Ovary (tissue), 7 donors: ENCODE measurements at regions not wholly inside any gene's neighbourhood (a gene's known extent, or its start where the extent isn't known, plus 50 kb on each side); places are given as distances from the start of the nearest gene placed in this dataset.

Experiments
- DNase-seq, 5 donors: peaks; one replicate each; pipeline ENCODE4 v3.0.0-alpha.2; 2019 to 2020
- H3K27ac ChIP-seq, 2 donors: fragments of 200-600 bp; one replicate each; pipeline versions ENCODE4 v1.5.1 to v1.8.0; 2019 to 2022
- H3K27me3 ChIP-seq: fragments of 200-600 bp; one replicate; pipeline ENCODE4 v1.8.0; 2022
- H3K36me3 ChIP-seq: fragments of 200-600 bp; sonication (generic); one replicate; pipeline ENCODE4 v1.5.1; 2019
- H3K4me1 ChIP-seq: one replicate; pipeline ENCODE4 v1.8.1; 2013; ENCODE audit warnings: mild to moderate bottlenecking, moderate library complexity; ENCODE audit not compliant: insufficient read depth
- H3K4me3 ChIP-seq: fragments of 200-600 bp; sonication (generic); one replicate; pipeline ENCODE4 v1.5.1; 2017
- H3K9me3 ChIP-seq, 2 donors: fragments of 200-600 bp in 1 of 2; sonication (generic) in 1 of 2; one replicate each; pipeline versions ENCODE4 v1.5.1 to v1.8.1; 2013 to 2019; ENCODE audit warnings: mild to moderate bottlenecking in 1 of 2, moderate library complexity in 1 of 2
- CTCF ChIP-seq, 3 donors: fragments of 450-650 bp in 2 of 3; fragments of 200-600 bp in 1 of 3; IDR thresholded peaks; one replicate each; pipeline versions ENCODE4 v1.5.1 to v1.8.0; 2016 to 2022; ENCODE audit warnings: antibody characterized with exemption in 3 of 3, mild to moderate bottlenecking in 1 of 3
- EP300 ChIP-seq: sonication (generic); formaldehyde crosslinking; IDR thresholded peaks from one replicate; pipeline ENCODE4 v1.6.1; 2017; ENCODE audit warnings: antibody characterized with exemption
- POLR2A ChIP-seq: fragments of 450-650 bp; IDR thresholded peaks from one replicate; pipeline ENCODE4 v1.6.1; 2017; ENCODE audit warnings: antibody characterized with exemption, mild to moderate bottlenecking, moderate library complexity
- WGBS, 3 donors: extraction: QIAGEN DNeasy Blood & Tissue Kit in 1 of 3; methylation state at CpG; one replicate each; pipeline versions ENCODE4 v1.1.5 to v1.1.7; 2013 to 2017; 5-methylcytosine and 5-hydroxymethylcytosine counted together
- intact Hi-C, 4 donors: fragments of 100-400 bp; cut with DNase I; formaldehyde crosslinking; loops; one replicate each; pipeline versions ENCODE4 v1.11.0 to v1.15.1; 2022 to 2023
- donor health status: DM: no; HTN: no; CAD: no; lungs with moderate emphysema.
- donor health status: DM: no; HTN: no; CAD: no.
- donor health status: Bipolar disorder and iron deficiency.
- donor health status: DM: no; HTN: no; CAD: no.
- donor health status: DM: yes; HTN: yes; CAD: no.

- DNase-seq = no peak
- H3K36me3 ChIP-seq = no peaks in the 10 kb centered on the region
- 84 to 90% (median 84%) methylated on average over 6 of the region's 6 CpGs for WGBS, 3 donors
- intact Hi-C loops = no loop called here
- H3K27me3 ChIP-seq = no peaks in the 10 kb centered on the region
- no peak overlapping the region for H3K27ac ChIP-seq
- H3K4me1 ChIP-seq = no peaks in the 10 kb centered on the region
- no peaks in the 10 kb centered on the region for H3K9me3 ChIP-seq
- no peak for TF ChIP-seq CTCF (IDR thresholded peaks at IDR 0.05)
- TF ChIP-seq POLR2A = no peak
- TF ChIP-seq EP300 = no peak
- no peak overlapping the region for H3K4me3 ChIP-seq
These were observed 288.6 kb downstream of the MYCN start for GRCh38 chr2:16228951-16229350.

GRCh38 chr2:16228471-16228870 lies 288.1 kb downstream of the MYCN start:
- Histone ChIP-seq H3K36me3 (no peaks in the 10 kb centered on the region), H3K4me1 (no peaks in the 10 kb centered on the region), H3K4me3 (no peak overlapping the region), H3K9me3 (no peaks in the 10 kb centered on the region), H3K27ac (no peak overlapping the region), H3K27me3 (no peaks in the 10 kb centered on the region)
- intact Hi-C loops = no loop called here
- 84 to 86% (median 84%) methylated on average over 7 of the region's 7 CpGs for WGBS, 3 donors
- no peak for TF ChIP-seq CTCF (IDR thresholded peaks at IDR 0.05)
- no peak for TF ChIP-seq POLR2A
- no peak for TF ChIP-seq EP300
- DNase-seq = no peak

GRCh38 chr2:16227811-16228462 lies 287.6 kb downstream of the MYCN start:
- H3K9me3 ChIP-seq = no peaks in the 10 kb centered on the region
- TF ChIP-seq POLR2A = no peak
- no peak for TF ChIP-seq CTCF (IDR thresholded peaks at IDR 0.05)
- WGBS, 3 donors = 77 to 82% (median 78%) methylated on average over 17 of the region's 17 CpGs
- no peak overlapping the region for H3K27ac ChIP-seq
- H3K27me3 ChIP-seq = no peaks in the 10 kb centered on the region
- no peaks in the 10 kb centered on the region for H3K36me3 ChIP-seq
- intact Hi-C loops = no loop called here
- DNase-seq = no peak
- no peak overlapping the region for H3K4me3 ChIP-seq
- no peaks in the 10 kb centered on the region for H3K4me1 ChIP-seq

- Histone ChIP-seq H3K4me1 (no peaks in the 10 kb centered on the region), H3K9me3 (no peaks in the 10 kb centered on the region), H3K27me3 (no peaks in the 10 kb centered on the region), H3K4me3 (no peak overlapping the region), H3K27ac (no peak overlapping the region), H3K36me3 (no peaks in the 10 kb centered on the region)
- no peak for DNase-seq
- WGBS, 3 donors = 78 to 79% (median 78%) methylated on average over 21 of the region's 21 CpGs
- intact Hi-C loops = no loop called here
- no peak for TF ChIP-seq CTCF (IDR thresholded peaks at IDR 0.05)
- no peak for TF ChIP-seq POLR2A
- TF ChIP-seq EP300 = no peak
These were observed 286.8 kb downstream of the MYCN start for GRCh38 chr2:16226943-16227664.
